GM19025 (cell line): ENCODE measurements at regions not wholly inside any gene's neighbourhood (a gene's known extent, or its start where the extent isn't known, plus 50 kb on each side); places are given as distances from the start of the nearest gene placed in this dataset.
A peak's percentile ranks its signal among the peaks of the same experiment; 100 is the strongest.

Experiments
- ATAC-seq: cut with Tn5 transposase; IDR thresholded peaks from one replicate; pipeline ENCODE4 v1.9.1; 2021; ENCODE audit warnings: mild to moderate bottlenecking, low read depth, moderate library complexity; ENCODE audit not compliant: unreplicated experiment

DNA sequence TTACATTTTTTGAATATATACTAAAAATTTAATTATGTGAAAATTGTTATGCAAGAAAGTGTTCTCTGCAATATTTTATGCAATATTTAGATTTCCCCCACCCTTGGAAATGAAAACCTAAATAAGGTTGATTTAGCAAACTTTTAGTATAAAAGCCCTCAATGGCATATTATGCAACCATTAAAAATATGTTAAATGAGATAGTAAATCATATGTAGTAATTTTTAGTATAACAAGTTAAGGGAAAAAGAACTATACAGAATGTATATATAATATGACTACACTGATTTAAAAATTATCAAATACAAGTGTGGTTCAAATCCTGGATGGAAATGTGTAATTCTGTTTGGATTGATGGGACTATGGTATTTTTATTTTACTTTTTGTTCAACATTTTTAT, 116.9 kb upstream of the MEF2C start:
- ATAC-seq: no peak

DNA sequence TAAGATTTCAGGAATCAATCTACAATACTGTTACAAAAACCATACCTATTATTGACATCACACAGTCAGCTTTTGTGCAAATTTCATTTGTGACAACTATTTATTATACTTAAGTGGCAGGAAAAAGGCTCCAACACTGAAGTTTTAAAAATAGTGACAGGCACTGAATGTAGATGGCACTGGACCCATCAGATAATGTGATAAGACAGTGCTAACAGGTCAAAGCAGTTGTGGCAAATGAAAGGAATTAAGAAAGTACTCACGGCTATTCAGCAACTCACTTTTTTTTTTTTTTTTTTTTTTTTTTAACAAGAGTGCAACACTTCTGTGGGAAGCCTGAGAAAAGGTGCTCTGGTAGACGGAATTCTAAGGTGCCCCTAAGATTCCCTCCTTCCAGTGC, 115.0 kb upstream of the MEF2C start:
- no peak for ATAC-seq

DNA sequence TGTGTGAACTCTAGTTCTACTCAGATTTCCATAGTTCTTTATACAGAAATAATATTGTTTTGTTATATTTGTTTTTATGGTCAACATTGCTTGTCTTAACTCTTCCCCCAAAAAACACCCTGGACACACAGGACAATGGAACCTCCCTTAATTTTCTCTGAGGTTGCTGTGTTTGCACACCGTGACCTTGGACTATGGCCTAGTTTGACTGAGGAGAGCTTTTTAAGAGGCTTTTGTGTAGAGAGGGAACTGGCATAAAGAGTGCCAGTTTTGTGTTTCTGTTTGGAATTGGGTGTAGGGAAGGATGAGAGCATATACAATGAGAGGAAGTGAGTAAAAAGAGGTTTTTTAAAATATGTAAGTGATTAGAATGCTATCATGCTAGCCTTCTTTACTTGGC, 101.1 kb upstream of the MEF2C start:
- ATAC-seq: no peak

DNA sequence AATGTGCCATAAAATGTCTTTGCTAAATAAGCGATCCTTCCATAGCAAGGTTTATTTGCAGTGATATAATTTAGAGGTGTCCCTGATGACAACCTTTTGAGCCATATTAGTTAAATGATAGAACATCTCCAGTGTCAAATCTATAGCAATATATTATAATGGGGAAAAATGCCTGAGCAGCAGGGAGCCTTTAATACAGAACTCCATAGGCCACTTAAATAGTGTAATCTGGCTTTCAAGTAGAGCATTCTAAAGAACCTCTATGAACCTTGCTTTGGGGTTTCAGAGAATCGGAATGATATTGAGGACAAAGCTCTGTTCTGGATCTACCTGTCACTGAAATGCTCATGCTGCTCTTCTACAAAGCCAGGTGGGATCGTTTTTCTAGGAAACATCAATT, 96.7 kb upstream of the MEF2C start:
- ATAC-seq: no peak

DNA sequence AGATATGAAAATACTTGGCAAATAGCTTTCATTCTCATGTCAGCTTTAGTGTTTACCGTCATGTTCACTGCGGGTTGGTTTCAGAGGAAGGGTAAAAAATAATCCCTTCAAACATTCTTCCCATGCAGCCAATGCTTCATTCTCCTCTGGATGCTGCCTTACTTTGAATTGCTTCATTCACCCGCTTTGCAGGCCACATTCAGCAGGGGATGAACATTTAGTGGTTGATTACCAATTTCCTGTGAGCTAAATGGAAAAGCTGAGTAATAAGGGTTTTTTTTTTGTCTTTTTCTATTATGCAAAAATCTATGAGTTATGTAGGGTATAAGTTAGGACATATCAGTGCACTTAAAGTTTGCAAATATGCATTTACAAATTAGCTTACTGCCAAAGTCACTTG, 96.3 kb upstream of the MEF2C start:
- ATAC-seq: peak; percentile 70

DNA sequence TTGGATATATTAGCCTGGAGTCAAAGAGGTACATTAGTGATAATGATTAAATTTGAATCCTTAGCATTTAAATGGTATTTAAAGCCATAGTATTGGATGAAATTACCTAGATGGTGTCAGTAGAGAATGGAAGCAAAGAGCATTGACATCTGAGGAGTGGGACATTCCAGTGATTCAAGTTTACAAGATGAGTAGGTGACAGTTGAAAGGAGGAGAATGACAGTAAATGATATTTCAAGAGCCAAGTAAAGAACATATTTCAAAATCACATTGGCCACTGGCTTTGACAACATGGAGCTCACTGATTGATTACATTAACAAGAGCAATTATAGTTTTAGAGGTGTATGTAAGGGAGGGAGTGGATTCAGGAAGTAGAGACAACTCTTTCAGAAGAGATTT, 93.9 kb upstream of the MEF2C start:
- no peak for ATAC-seq

DNA sequence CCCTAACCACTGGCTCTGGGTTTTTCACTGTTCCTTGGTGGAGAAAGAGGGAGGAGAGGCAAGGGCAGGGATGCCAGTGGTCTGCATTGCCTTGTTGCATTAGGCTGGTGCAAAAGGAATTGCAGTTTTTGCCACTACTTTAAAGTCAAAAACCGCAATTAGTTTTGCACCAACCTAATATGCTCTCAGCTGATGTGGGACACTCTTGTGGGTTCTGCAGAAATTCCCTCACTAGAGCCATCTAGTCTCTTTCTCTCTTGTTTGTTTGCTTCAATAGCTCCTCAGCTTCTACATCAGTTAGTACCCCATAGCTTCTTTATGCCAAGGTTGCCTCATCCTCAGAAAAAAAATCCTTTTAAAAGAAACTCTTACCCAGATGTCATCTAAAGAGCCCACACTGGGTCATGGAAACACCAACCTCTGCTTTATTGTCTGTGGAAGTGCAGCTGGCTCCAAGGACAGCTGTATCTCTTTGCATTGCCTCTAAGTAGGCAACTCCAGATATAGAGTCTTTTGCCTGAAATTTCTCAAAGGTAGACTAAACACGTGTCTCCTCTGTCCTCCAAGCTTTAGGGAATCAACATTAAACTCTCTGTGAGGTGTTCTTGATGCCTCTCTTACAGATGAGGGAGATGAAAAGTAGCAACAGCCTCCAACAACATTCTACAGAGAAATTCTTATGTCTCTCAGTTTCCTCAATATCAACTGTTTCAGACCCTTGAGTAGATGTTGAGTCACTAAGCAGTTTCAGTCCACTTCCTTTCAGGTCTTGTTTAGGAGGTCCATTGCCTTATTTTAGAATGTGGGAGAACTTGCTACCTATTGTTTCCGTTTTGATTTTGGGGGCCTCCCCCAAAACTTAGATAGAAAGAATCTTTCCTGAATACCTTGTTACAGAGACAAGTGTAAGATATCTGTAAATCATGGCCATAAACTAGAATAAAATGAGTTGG, 84.9 kb upstream of the MEF2C start:
- peak; percentile 61 for ATAC-seq

DNA sequence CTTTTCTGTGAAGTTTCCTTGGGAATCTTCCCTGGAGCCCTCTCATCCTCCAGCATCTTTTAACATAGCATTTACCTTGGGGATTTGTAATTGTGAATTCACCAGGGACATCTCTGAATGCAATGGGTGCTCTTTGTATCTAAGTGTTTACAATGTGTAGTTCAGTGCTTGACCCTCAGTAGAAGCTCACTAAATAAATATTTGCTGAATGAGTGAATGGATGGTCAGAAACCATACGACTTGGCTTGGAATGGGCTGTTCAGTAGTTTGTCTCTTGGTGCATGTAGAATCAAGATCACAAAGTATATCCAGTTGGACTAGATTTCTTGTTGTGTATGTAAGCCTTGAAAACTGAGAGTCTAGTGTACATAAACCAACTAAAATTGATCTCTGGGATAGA, 81.8 kb upstream of the MEF2C start:
- ATAC-seq: no peak

DNA sequence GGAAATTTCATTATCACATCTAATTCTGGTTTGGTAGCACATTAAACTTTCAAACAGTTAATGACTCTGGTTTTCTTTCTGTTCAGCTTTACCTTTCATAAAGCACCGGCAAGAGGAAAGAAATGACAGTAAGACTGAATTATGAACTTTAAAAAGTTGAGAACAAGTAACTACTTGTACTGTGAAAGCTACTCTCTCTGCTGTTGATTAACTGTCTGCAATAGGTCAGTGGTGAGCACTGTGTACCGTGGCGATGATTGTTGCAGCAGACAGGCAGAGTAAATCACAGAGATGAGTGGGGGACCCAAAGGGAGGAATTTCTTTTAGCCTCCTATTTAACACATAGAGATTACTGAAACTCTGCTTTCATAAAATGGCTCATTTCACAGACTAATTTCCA, 74.0 kb upstream of the MEF2C start:
- no peak for ATAC-seq

DNA sequence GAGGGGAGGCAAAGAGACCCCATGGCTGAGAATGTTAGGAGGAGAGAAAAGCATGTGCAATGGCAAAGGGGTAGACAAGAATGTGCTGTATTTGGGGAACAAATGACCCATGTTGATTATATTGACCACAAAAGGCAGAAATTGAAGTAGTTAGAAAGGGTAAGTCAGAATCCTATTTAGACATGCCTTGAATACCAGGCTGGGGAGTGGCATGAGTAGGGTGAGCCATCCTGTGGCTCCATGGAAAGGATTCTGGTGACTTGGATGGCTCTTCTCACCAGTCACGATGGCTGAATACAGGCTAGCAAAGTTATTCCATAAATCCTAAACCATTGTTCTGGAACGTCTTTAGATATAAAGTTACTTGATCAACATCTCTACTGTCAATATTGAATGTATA, 73.4 kb upstream of the MEF2C start:
- ATAC-seq: no peak

DNA sequence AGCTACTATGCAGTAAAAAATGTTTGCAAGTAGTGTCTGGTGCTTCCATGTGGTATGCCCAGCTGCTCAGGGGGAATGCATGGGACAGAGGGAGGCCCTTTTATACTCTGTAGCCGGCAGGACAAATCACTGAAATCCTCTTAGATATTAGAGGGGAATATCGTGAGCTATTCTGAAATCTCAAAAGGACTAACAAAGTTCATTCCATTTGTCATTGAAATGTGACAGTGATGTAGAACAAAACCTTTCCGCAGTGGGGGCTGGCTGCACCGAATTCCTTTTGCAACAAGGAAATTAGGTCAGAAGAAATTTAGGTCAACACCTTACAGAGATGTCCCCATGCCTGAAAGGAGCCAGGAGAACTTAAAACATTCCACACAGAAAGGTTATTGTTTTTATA, 72.4 kb upstream of the MEF2C start:
- ATAC-seq: no peak

DNA sequence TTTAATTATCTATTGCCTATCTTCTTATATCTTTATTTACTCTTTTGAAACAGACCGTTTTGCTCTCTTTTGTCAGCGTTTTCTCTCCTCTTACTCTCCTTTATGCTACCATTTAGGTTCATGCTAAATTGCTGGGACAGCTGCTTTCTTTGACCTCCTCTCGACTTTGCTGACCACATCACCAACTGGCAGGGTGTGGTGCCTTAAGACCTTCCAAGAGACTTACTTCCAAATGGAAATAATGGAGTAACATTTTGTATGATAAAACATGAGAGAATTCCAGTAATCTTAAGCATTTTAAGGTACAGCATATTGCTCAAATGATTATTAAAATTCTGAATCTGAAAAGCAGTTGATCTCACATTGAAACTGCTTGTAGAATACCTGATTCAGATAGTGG, 71.5 kb upstream of the MEF2C start:
- ATAC-seq: no peak

DNA sequence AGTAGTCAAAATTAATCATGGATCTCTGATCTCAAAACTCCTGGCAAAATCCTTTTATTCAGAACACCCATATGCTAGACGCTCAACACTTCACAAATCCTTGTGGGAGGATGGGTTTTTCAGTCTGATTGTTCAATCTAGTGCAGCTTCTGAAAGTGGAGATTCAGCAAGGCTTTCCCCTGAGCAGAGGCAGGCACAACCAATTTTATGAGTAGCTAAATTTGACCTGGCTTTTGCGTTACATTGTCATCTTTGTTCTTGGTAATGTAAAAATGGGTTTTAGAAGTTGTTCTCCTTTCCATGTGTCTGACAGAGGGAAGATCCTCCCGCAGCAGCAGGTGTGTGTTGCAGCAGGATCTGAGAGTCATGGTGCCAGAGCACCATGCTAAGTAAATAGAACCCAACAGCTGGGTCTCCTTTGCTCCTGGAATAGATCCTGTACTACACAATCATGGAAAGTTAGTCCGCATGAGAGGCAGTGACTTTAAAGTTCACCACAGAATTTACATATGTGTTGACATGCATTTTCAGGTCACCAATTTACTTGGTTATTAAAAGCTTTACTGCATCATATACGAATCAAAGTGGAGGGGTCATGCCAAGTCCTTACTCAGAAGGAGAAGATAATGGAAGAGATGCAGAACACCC, 70.1 kb upstream of the MEF2C start:
- no peak for ATAC-seq

DNA sequence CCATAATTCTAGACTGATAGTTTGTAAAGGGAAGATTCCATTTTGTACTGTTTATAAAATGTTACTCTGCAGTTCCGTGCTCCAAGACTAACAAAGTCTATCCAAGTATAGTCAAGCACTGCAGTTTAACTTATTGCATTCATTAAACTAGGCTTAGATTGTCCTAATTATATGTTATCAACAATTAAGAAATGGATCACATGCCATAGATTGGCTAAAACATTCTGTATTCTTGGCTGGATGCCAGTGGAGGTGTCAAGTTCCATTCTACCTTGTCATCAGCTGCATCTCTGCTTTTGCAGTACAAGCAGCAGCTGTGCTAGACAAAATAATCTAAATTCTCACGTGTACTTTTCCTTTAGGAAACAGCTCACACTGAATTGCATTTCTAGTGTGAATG, 69.4 kb upstream of the MEF2C start:
- ATAC-seq: no peak

DNA sequence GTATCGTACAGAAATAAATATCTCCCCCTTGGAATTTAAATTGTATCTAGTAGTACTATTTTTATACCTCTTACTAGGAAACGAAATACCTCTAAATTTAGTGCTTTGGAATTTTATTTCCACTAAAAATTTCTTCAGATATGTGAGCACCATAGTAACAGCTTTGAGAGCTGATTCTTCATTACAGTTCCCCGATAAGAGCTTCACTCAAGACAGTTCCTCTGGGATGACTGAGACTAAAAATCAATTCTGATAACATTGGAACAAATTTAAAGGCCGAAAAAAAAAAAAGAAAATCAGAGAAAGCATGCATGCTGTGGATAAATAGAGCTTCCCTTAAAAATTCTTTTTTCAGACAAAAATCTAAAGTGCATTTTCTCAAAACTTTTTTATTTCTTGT, 68.5 kb upstream of the MEF2C start:
- ATAC-seq: no peak

DNA sequence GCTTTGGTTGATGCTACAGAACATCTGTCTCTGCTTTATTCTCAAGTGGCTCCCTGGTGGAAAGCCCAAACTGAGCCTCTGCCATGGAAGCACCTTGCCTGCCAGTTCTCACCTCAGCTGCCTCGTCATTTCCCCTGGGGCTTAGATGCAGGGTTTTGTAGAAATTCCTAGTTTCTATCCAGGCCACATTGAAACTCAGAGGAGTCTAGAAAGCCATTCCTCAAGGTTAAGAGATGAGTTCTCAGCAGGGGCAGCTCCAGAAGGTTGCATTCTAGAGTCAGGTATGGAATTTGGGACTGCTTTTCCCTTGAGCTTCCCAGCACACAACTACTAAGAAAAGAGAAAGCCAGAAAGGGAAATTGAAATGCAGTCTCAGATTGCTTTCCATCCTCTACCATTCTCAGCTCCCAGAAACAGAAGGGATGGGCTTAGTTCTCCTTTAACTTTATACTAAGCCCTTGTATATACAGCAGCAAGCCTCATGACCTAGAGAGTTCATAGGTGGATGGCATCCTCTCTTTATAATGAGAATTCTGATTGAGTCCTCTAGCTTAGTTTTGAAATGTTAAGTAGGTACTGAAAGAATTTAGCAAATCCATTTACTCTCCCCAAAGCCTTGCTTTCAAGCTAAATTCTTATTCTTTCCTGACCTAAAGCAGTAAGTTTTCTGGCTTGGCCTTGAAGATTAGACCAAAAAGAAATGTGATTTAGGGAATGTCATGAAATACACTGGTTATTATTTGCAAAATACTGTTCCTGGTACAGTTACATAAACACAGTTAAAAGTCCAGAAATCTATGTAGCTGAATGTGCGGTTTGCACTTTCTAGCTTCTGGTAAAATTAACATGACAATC, 66.0 kb upstream of the MEF2C start:
- no peak for ATAC-seq

DNA sequence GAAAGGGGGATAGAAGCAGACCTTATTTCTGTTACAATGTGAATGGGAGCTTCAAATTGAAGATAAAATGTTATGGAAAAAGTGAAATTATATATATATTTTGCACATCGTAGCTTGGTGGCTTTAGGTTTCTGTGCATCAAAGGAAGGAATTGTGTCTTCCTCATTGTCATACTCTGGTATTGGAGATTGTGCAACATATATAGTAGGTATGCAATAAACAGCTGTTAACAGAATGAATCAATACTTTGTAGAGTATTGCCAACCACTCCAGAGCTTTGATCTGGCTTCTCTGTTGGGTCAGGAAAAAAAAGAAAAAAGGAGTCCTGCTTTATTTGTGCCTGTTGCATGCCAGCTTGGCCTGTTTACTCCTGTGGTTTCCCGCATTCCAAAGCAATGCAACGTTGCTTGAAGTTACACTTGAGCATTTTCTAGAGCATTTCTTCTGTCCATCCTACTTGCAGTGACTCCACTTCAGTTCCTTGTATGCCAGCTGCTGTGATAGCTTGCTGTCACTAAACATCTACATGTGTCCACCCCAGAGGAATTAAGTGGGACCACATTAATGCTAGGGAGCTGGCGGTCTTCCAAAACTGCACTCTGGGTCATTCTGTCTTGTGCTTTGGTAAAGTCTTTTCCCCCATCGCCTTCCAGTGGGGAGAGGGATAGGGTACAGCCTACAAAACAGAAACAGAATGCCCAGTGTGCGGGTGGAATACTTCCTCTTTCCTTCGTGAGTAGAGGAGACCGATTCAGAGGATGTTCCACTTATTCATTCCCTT, 62.0 kb upstream of the MEF2C start:
- ATAC-seq: no peak

DNA sequence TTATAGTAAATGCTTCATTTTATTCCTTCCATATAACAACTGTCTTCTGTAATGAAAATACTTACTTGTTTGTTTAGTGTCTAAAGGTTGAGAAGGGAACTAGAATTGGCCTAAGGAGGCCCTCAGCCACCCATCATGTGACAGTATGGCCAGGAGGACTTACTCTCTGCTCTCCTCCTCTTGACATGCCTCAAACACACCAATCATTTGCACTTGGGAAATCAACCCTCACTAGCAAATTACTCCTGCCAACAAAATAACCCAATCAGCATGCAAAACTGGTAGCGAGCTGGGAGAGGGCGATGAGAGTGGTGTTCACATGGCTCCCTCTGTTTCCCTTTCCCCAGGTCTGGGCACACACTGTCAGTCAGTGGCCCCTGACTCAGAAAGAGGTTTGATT, 58.6 kb upstream of the MEF2C start:
- no peak for ATAC-seq

DNA sequence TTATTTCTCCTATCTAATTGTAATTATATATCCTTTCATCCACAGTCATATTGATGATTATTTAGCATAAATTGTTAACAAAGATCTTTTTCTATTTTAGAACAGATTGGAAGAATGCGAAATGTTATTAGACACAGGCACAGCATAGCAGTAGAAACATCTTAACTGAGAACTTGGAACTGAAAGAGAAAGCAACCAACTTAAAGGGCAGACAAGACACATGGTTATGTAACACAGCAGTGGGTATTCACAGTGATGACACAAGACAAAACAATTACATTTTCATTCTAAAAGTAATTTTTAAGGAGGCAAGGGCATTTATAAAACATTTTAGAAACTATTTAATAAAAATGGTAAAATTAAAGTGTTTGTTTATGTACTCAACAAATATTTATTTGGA, 57.7 kb upstream of the MEF2C start:
- ATAC-seq: peak; percentile 93

DNA sequence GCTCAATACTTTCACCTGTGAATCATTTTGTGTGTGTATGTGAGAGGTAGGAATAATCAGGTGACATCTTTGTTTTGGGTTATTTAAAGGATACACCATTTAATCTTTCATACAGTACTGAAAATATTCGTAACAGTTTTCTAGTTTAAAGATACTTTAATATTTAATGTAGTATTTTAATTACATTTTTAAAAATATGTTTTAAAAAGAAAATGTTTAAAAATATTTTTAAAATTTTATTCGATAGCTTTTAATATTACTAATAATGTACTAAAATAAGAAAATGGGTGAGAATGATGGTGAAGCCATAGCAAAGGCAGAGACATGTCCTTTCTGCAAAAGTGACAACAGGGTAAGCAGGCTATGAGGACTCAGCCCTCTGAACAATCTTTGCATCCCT, 56.3 kb upstream of the MEF2C start:
- ATAC-seq: no peak
